OCI-M1 (cell line): ENCODE measurements at regions not wholly inside any gene's neighbourhood (a gene's known extent, or its start where the extent isn't known, plus 50 kb on each side); places are given as distances from the start of the nearest gene placed in this dataset.
A peak's percentile ranks its signal among the peaks of the same experiment; 100 is the strongest.

Experiments used
- DNase-seq: peaks from one replicate; lab custom pipeline; 2025; lab: John Stamatoyannopoulos, UW

GRCh38 chr20:17109307-17109706 is 117.5 kb upstream of the PCSK2 start:
- DNase-seq: no peak

DNA sequence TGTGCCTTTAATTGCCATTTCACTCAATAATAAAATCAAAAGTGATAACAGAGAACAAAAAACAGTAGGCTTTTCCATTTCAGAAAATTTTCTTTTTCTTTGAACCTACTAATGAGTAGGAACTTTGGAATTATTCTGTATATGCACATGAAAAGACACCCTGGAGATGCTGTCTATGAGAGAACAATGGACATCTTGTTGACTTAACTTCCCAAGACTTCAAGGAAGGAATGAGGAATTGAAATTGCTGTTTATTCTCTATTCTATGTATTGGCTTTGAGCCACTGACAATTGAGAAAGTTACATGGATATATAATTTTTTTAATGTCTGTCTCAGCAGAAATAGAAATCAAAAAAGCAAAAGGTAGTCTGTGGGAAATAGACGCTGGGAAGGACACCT is 98.6 kb upstream of the PCSK2 start:
- DNase-seq: no peak

DNA sequence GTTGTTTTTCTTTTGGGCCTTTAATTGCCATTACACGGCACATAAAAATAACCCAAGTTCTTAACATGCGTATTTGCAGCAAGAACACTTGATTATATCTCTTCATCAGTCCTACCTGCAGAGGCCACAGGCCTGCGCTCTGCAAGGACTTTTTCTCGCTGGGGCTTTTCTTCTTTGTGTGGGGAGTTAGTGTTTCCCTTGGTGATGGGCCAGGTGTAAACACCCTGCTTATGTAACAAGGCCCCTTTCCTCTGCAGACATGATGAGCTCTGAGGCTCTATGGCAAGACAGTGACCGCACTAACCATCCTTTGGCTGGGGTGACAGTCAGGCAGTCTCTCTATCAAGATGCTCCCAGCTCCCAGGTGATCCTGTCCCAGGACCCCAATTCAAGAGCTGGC is 97.8 kb upstream of the PCSK2 start:
- DNase-seq: no peak

DNA sequence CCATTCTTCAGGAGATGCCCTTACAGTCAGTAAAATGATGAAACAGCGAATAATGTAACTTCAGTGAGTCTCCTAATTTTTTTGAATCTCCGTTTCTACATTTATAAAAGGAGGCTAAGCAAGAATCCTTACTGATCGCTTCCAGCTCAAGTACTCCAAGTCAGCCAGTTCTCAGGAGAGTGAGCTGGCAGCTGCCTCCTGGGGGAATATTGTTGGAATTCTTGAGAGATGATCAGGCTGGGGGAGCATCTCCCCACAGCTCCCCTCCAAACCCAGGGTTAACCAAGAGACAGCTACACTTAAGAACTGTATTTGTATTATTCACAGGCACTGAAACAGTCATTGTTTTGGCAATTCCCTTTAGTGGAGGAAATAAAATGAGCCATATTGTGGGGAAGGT is 89.1 kb upstream of the PCSK2 start:
- DNase-seq: no peak

- DNase-seq: no peak
Observed at GRCh38 chr20:17138237-17138636, 88.6 kb upstream of the PCSK2 start.

- no peak for DNase-seq
Observed at GRCh38 chr20:17140894-17141293, 85.9 kb upstream of the PCSK2 start.

DNA sequence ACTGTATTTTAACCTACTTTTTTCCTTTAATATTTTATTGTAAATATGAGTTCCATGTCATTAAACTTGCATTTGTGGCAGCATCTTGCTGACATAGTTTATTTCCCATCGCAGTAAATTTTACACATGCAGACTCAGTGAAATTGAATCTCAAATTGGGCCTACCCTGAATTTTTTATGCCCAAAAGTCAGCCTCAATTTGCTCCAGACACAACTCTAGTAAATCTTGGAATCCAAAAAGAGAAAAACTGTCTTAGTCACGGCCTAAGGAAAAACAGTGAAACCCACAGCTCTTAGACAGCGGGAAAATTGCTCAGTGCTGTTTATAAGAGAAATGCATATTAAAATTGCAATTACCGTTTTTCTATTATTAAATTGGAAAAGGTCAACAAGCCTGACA is 85.3 kb upstream of the PCSK2 start:
- no peak for DNase-seq

GRCh38 chr20:17142666-17143065 is 84.2 kb upstream of the PCSK2 start:
- DNase-seq: no peak

DNA sequence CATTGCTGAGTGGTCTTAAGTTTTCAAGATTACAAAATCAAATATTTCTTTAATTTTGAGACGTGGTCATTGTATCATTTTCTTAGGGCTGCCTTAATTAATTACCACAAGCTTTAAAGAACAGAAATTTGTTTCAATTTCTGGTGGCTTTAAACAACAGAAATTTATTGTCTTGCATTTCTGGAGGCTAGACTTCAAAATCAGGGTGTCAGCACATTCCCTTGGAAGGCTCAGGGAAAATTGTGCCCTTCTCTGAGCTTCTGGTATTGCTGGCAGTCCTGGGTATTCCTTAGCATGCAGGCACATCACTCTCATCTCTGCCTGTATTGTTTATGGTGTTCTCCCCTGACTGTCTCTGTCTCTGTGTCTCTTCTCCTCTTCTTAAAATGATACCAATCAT is 76.0 kb upstream of the PCSK2 start:
- DNase-seq: no peak

- DNase-seq: no peak
Observed at GRCh38 chr20:17155401-17155800, 71.4 kb upstream of the PCSK2 start.

DNA sequence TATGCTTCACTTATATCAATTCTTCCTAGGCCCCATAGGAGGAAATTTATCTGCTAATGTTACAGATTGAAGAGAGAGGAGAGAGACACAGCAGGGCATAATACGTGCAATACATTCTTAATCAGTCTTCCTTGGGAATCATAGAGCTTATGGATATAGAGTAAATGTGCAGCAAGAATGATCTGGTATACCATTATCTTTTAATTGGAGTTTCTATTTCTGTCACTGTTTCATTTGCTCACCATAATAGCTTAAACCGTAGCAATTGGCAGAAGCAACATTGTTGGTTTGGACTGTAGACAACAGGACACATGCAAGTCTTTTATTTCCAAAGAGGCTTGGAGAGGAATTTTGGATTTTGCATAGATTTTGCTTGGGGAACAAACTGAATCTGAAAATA is 68.1 kb upstream of the PCSK2 start:
- no peak for DNase-seq

DNA sequence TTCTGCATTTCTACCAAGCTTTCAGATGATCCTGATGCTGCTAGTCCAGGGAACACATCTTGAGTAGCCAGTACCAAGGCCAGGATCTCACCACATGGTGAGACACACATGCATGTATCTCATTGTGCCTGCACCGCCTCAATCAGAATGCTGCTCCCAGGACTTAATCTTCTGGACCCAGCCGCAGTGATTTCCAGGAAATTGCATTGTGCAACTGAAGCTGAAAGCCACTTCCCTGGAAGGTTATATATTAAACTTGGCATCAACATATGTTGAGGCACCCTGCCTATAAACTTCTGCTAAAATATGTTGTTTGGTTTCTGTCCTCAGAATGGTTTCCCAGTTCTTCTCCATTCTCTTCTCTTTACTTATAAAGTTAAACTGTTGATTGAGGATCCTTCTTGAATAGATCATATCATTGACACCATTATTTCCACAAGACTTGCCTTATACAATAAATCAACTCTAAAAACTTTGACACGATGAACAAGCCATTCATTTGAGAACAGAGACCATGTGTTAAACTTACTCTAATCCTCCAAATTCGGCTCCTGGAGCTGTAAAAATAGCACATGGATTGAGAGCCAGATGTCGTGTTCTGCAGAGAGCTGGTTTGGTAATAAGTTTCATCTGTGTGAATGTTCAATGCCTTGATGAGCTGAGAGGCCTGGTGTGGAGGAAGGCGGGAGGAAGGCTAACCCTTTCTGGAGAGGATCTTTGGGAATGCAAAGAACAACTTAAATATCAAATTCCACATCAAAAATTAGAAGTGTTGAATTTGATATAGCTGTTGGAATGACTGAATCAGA is 65.0 kb upstream of the PCSK2 start:
- peak; percentile 61 for DNase-seq

GRCh38 chr20:17168026-17168612 is 58.7 kb upstream of the PCSK2 start:
- DNase-seq: no peak

GRCh38 chr20:17169585-17170136 is 57.2 kb upstream of the PCSK2 start:
- DNase-seq: no peak

- DNase-seq: no peak
Observed at GRCh38 chr20:17171746-17172280, 55.0 kb upstream of the PCSK2 start.

DNA sequence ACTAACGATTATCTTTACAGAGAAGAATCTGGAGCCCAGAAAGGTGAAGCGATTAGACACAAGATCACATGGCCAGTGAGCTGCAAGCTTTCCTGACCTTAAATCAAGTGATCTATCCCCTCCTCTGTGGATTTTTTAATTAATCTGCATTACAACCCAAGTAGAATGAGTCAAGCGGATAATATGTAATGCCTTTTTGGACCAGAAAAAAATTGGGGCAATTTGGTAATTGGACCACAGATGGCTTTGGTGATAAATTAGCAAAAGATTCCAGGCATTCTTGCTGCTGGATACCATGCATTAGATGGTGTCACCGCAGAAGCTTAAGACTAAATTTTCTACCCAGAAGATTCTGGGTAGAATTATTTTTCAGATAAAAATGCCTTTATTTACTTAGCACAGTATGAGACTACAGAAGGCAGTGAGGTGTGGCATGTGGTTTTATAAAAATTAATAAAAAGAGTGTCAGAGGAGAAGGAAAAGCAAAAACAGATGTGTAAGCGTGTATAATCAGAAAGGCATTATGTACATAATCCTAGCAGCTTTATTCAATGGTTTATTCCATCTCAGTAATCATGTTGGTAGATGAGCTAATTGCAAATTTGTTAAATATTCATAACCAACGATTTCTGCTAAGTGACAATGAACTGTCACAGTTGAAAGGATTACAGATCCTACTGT is 53.9 kb upstream of the PCSK2 start:
- DNase-seq: no peak
